ENCODE measurements at regions not wholly inside any gene's neighbourhood (a gene's known extent, or its start where the extent isn't known, plus 50 kb on each side); places are given as distances from the start of the nearest gene placed in this dataset.

- Histone ChIP-seq H3K9me3 (no peaks in the 10 kb centered on the region), H3K27me3 (no peaks in the 10 kb centered on the region), H3K27ac (no peak overlapping the region), H3K4me3 (no peak overlapping the region), H3K4me1 (no peaks in the 10 kb centered on the region), H3K36me3 (ENCODE audit: low read depth, missing control alignments) (no peaks in the 10 kb centered on the region)
- WGBS, 2 donors = 64 to 82% methylated on average over 7 to 10 of the region's 10 CpGs
- no peak for TF ChIP-seq POLR2A (IDR thresholded peaks at IDR 0.05)
- TF ChIP-seq, protein P1, sequence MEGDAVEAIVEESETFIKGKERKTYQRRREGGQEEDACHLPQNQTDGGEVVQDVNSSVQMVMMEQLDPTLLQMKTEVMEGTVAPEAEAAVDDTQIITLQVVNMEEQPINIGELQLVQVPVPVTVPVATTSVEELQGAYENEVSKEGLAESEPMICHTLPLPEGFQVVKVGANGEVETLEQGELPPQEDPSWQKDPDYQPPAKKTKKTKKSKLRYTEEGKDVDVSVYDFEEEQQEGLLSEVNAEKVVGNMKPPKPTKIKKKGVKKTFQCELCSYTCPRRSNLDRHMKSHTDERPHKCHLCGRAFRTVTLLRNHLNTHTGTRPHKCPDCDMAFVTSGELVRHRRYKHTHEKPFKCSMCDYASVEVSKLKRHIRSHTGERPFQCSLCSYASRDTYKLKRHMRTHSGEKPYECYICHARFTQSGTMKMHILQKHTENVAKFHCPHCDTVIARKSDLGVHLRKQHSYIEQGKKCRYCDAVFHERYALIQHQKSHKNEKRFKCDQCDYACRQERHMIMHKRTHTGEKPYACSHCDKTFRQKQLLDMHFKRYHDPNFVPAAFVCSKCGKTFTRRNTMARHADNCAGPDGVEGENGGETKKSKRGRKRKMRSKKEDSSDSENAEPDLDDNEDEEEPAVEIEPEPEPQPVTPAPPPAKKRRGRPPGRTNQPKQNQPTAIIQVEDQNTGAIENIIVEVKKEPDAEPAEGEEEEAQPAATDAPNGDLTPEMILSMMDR (IDR thresholded peaks at IDR 0.05) = no peak
- intact Hi-C loops (cut with DNase I; ENCODE audit: low total_unique reads) = no loop called here
- DNase-seq = no peak
Observed at GRCh38 chr2:234874347-234875046, 77.3 kb upstream of the SH3BP4 start.

GRCh38 chr2:234873828-234874173 is 78.0 kb upstream of the SH3BP4 start:
- no peak for DNase-seq
- Histone ChIP-seq H3K4me1 (no peaks in the 10 kb centered on the region), H3K4me3 (no peak overlapping the region), H3K36me3 (ENCODE audit: low read depth, missing control alignments) (no peaks in the 10 kb centered on the region), H3K27ac (no peak overlapping the region), H3K9me3 (no peaks in the 10 kb centered on the region), H3K27me3 (no peaks in the 10 kb centered on the region)
- intact Hi-C loops (cut with DNase I; ENCODE audit: low total_unique reads) = no loop called here
- WGBS, 2 donors = 68 to 81% methylated on average over 6 of the region's 6 CpGs
- no peak for TF ChIP-seq POLR2A (IDR thresholded peaks at IDR 0.05)
- TF ChIP-seq, protein P1 (IDR thresholded peaks at IDR 0.05) = no peak

DNA sequence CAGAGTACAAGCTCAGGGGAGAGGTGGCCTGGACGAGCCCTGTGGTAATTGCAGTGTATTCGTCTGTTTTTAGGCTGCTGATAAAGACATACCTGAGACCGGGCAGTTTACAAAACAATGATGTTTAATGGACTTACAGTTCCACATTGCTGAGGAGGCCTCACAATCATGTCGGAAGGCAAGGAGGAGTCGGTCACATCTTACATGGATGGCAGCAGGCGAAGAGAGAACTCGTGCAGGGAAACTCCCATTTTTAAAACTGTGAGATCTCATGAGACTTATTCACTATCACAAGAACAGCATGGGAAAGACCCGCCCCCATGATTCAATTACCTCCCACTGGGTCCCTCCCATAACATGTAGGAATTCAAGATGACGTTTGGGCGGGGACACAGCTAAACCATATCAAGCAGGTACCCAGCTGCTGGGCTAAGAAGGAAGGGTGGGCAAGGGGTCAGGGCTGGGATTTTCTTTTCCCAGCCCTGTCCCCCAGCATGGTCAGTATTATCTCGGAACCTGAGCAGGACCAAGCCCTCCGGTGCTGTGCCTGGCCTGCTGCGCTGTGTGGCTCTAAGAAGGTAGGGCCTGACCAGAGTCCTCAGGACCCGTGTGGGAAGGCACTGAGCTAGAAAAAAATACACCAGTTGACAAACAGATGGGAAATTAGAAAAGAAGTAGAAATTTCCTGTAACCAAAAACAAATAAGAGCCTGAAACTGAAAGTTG is 78.6 kb upstream of the SH3BP4 start:
- Histone ChIP-seq H3K36me3 (ENCODE audit: low read depth, missing control alignments) (no peaks in the 10 kb centered on the region), H3K4me1 (no peaks in the 10 kb centered on the region), H3K27me3 (no peaks in the 10 kb centered on the region), H3K9me3 (no peaks in the 10 kb centered on the region), H3K27ac (no peak overlapping the region), H3K4me3 (no peak overlapping the region)
- intact Hi-C loops (cut with DNase I; ENCODE audit: low total_unique reads) = no loop called here
- 92 to 93% methylated on average over 14 of the region's 14 CpGs for WGBS, 2 donors
- DNase-seq = no peak
- no peak for TF ChIP-seq POLR2A (IDR thresholded peaks at IDR 0.05)
- TF ChIP-seq, protein P1 (IDR thresholded peaks at IDR 0.05) = no peak

- intact Hi-C loops (cut with DNase I; ENCODE audit: low total_unique reads) = no loop called here
Observed at GRCh38 chr2:234869969-234870368, 81.8 kb upstream of the SH3BP4 start.

More at GRCh38 chr2:234869969-234870368, 81.8 kb upstream of the SH3BP4 start:
- TF ChIP-seq POLR2A (IDR thresholded peaks at IDR 0.05) = no peak
- TF ChIP-seq, protein P1 (IDR thresholded peaks at IDR 0.05) = no peak
- Histone ChIP-seq H3K27me3 (no peaks in the 10 kb centered on the region), H3K27ac (no peak overlapping the region), H3K4me3 (no peak overlapping the region), H3K9me3 (no peaks in the 10 kb centered on the region), H3K36me3 (ENCODE audit: low read depth, missing control alignments) (no peaks in the 10 kb centered on the region), H3K4me1 (no peaks in the 10 kb centered on the region)
- WGBS, 2 donors = 92 to 96% methylated on average over 3 of the region's 3 CpGs
- DNase-seq = no peak
